AG09309 (cell line): ENCODE measurements at regions not wholly inside any gene's neighbourhood (a gene's known extent, or its start where the extent isn't known, plus 50 kb on each side); places are given as distances from the start of the nearest gene placed in this dataset.

Experiments used
- DNase-seq: peaks from one replicate; pipeline ENCODE4 v3.0.0-alpha.2; 2010; ENCODE audit warnings: low read depth
- H3K4me3 ChIP-seq: 2 replicates; pipeline ENCODE4 v1.5.1; 2011; ENCODE audit warnings: mild to moderate bottlenecking, low read depth, low read length, moderate library complexity; ENCODE audit not compliant: control insufficient read depth
- TF ChIP-seq, protein P1 (sequence below): IDR thresholded peaks from 2 replicates; pipeline ENCODE4 v1.5.1; 2011; ENCODE audit warnings: mild to moderate bottlenecking, low read depth, low read length, inconsistent platforms; ENCODE audit not compliant: insufficient read depth, control insufficient read depth; ENCODE audit errors: missing control alignments

- TF ChIP-seq, protein P1, sequence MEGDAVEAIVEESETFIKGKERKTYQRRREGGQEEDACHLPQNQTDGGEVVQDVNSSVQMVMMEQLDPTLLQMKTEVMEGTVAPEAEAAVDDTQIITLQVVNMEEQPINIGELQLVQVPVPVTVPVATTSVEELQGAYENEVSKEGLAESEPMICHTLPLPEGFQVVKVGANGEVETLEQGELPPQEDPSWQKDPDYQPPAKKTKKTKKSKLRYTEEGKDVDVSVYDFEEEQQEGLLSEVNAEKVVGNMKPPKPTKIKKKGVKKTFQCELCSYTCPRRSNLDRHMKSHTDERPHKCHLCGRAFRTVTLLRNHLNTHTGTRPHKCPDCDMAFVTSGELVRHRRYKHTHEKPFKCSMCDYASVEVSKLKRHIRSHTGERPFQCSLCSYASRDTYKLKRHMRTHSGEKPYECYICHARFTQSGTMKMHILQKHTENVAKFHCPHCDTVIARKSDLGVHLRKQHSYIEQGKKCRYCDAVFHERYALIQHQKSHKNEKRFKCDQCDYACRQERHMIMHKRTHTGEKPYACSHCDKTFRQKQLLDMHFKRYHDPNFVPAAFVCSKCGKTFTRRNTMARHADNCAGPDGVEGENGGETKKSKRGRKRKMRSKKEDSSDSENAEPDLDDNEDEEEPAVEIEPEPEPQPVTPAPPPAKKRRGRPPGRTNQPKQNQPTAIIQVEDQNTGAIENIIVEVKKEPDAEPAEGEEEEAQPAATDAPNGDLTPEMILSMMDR, result no peak
- no peak for DNase-seq
- no peak overlapping the region for H3K4me3 ChIP-seq
Observed at GRCh38 chr2:8484502-8485283, 197.2 kb upstream of the ID2 start.

DNA sequence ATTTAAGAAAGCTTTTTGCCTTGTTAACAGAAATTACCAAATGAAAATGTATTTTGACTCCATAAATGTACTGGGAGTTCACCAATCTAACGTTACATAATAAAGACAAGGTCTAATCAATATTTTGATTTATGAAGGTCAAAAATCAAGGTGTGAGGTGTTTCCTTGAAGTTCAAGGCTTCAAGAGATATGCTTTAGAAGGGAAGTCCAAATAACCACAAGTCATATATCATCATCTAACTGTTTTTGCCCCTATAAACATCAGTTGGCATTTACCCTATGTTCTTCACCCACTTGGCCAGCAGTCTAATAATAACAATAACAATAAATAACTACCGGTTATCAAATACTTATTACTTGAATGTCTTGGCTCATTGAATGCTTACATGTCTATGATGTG, 196.1 kb upstream of the ID2 start:
- no peak for DNase-seq
- TF ChIP-seq, protein P1, result no peak
- H3K4me3 ChIP-seq, result no peak overlapping the region

- DNase-seq, result no peak
- TF ChIP-seq, protein P1, result no peak
- H3K4me3 ChIP-seq, result no peak overlapping the region
Observed at GRCh38 chr2:8486141-8486540, 195.7 kb upstream of the ID2 start.

DNA sequence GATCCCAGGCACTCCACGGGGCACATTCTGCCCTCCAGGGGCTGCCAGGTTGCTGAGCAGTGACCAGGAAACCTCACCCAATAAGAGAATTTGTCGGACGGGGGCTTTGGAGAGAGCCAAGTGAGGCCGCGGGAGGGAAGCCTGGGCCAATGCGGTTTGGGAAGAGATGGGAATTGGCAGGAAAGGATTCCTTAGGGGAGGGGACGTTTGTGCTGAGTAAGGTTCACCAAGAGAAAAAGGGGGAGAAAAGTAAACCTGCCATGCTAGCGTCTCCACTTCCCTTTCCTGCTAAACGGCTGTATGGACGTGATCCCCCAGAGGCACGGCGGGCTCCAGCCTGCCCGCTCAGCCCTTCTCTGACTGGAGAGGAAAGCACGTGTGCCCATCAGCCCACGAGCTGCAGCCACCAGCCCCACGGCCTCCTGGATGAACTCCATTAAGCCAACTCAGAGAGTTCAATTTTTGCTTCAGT, 194.4 kb upstream of the ID2 start:
- TF ChIP-seq, protein P1, result no peak
- no peak overlapping the region for H3K4me3 ChIP-seq
- no peak for DNase-seq

DNA sequence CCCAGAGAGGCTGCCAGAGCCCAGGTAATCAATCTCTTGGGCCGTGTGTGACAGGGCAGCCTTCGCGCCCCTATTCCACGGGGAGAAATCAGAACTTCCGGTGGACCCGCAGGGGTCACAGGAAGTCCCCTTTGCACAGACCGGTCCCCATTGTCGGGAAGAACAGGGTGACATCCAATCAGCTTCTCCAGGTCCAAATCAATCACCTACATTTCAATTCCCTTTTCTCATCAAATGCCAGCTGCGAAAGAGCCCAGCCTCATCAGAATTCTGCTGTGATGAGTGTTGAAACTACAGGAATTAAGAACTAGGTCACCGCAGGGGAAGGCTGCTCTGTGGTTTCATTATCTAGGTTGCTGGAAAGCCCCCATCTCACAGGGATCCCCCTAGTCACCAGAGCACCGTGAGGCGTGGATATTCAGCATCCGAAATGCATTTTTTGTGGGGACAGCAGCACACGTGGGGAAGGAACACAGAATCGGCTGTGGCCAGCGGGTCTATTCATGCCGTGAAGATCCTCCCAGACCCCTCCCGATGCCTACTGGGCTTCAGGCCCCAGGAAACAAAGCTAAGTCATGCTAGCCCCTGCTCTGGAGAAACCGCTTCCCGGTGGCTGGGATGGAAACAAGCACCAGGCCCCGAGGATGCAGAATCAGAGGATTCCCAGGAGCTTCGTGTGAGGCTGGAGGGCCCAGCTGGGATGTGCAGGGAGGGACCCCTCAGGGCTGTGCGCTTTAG, 193.7 kb upstream of the ID2 start:
- TF ChIP-seq, protein P1, result no peak

DNA sequence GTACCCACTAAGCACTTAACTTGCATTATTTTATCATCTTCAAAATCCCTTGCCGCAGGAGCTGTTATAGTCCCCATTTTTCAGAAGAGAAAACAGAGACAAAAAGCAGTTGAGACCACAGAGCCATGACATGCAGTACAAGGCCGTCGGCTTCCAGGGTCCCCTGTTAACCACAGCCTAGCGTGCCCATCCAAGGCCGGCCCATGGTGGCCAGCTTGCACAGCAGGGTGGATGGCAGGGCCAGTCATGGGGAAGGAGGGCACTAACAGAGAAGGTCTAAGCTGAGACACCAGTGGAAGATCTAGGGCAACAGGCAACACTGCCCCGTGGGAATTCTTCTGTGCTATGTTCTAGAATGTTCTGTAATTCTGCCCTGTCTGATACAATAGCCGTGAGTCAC, 192.6 kb upstream of the ID2 start:
- H3K4me3 ChIP-seq, result no peak overlapping the region
- DNase-seq, result no peak
- TF ChIP-seq, protein P1, result no peak

More for the DNA sequence above, 193.7 kb upstream of the ID2 start:
- no peak for DNase-seq
- H3K4me3 ChIP-seq, result no peak overlapping the region
